ENCODE measurements at regions not wholly inside any gene's neighbourhood (a gene's known extent, or its start where the extent isn't known, plus 50 kb on each side); places are given as distances from the start of the nearest gene placed in this dataset.

- no peak; the same call in 1 of the 2 replicates for TF ChIP-seq CTCF (conservative IDR thresholded peaks at IDR 0.05; ENCODE audit: low read depth, low read length)
- no peak for TF ChIP-seq EZH2 (IDR thresholded peaks at IDR 0.05; ENCODE audit: low read length, unreplicated experiment)
- TF ChIP-seq EZH2phosphoT487 (IDR thresholded peaks at IDR 0.05; ENCODE audit: borderline replicate concordance, low read length) = no peak
Measured at GRCh38 chr4:162943263-162943662, 223.4 kb downstream of the NAF1 start.

Data from PC-3 (cell line).